ENCODE measurements at regions not wholly inside any gene's neighbourhood (a gene's known extent, or its start where the extent isn't known, plus 50 kb on each side); places are given as distances from the start of the nearest gene placed in this dataset.

DNA sequence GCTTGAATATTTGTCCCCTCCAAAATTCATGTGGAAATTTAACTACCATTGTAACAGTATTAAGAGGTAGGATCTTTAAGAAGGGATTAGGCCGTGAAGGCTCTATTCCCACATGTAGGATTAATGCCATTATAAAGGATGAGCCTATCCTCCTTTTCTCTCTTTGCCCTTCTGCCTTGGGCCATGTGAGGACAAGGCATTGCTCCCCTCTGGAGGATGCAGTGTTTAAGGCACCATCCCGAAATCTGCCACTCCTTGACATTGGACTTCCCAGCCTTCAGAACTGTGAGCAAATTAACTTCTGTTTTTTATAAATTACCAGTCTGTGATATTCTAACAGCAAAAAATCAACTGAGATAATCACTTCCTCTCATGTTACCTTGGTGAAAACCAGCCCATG is 124.4 kb downstream of the TOMM20 start:
- H3K27ac Mint-ChIP-seq: peak overlapping the region; percentile 29
- no CpG with 5 or more reads among the region's 2 CpGs for WGBS (ENCODE audit: insufficient coverage)

GRCh38 chr1:235002706-235003300 is 125.8 kb downstream of the TOMM20 start:
- H3K4me3 Mint-ChIP-seq: no peak overlapping the region
- CTCF ChIA-PET: interaction anchor here (0.6 kb wide), 1 partner anchor 79 kb away, joined by 3 read pairs; no protein-coding TSS in a partner anchor

More for the DNA sequence above, 124.4 kb downstream of the TOMM20 start:
- intact Hi-C loops (cut with micrococcal nuclease): no loop called here
- H3K36me3 ChIP-seq (replicated peaks in 1 of 2; ENCODE audit: control extremely low read depth in 1 of 2, control insufficient read depth in 1 of 2, extremely low read depth in 1 of 2, insufficient read depth in 2 of 2, low read length in 1 of 2): no peaks in the 10 kb centered on the region
- peaks cover 56% of the 10 kb centered on the region for H3K4me1 Mint-ChIP-seq
- H4K20me1 ChIP-seq (ENCODE audit: control insufficient read depth, insufficient read depth, low read length, poor library complexity, severe bottlenecking): no peaks in the 10 kb centered on the region
- H3K4me2 ChIP-seq (replicated peaks; ENCODE audit: low read depth, low read length, poor library complexity, severe bottlenecking): peak overlapping the region; percentile 34
- H3K4me1 ChIP-seq (ENCODE audit: control insufficient read depth in 2 of 2, insufficient read depth in 2 of 2, low read length in 2 of 2): peaks cover 33 to 40% of the 10 kb centered on the region in 2 donors
- H3K9ac ChIP-seq (ENCODE audit: low read length): no peak overlapping the region
- H3K79me2 ChIP-seq (ENCODE audit: control insufficient read depth, insufficient read depth, low read length): no peaks in the 10 kb centered on the region
- H3K4me3 ChIP-seq (ENCODE audit: control extremely low read depth in 1 of 5, extremely low read depth in 1 of 5, insufficient read depth in 1 of 5, low read depth in 2 of 5, low read length in 4 of 5): no peak overlapping the region
- no peak for DNase-seq
- CTCF ChIA-PET: no interaction called here
- no peaks in the 10 kb centered on the region for H3K9me3 Mint-ChIP-seq (ENCODE audit: insufficient read depth)
- ATAC-seq (ENCODE audit: low read depth): no peak
- no peak overlapping the region for H2AFZ ChIP-seq (ENCODE audit: insufficient read depth, low read depth, low read length, poor library complexity, severe bottlenecking)
- peaks cover 0 to 16% (median 0%) of the 10 kb centered on the region in 3 donors for H3K9me3 ChIP-seq (ENCODE audit: control extremely low read depth in 1 of 3, control insufficient read depth in 2 of 3, insufficient read depth in 1 of 3, low read length in 2 of 3)
- H3K27me3 ChIP-seq (replicated peaks in 1 of 4; ENCODE audit: control extremely low read depth in 1 of 4, control insufficient read depth in 3 of 4, insufficient read depth in 4 of 4, low read length in 3 of 4): no peaks in the 10 kb centered on the region
- peak overlapping the region; percentile 40 for H3K4me3 Mint-ChIP-seq
- H3K27ac ChIP-seq (ENCODE audit: low read length in 2 of 2): peak overlapping the region; percentile 51 to 71
- no peak for TF ChIP-seq EZH2 (IDR thresholded peaks at IDR 0.05; ENCODE audit: borderline replicate concordance, insufficient read depth, low read depth, low read length, poor library complexity, severe bottlenecking)
- TF ChIP-seq CTCF (IDR thresholded peaks at IDR 0.05): no peak
- H3K27me3 Mint-ChIP-seq: no peaks in the 10 kb centered on the region
- POLR2A ChIA-PET: no interaction called here

More at GRCh38 chr1:235002706-235003300, 125.8 kb downstream of the TOMM20 start:
- Mint-ChIP-seq H3K9me3 (ENCODE audit: insufficient read depth) (no peaks in the 10 kb centered on the region), H3K27me3 (no peaks in the 10 kb centered on the region), H3K4me1 (peaks cover 42% of the 10 kb centered on the region), H3K27ac (peak overlapping the region; percentile 15)
- H3K9me3 ChIP-seq (ENCODE audit: control extremely low read depth in 1 of 3, control insufficient read depth in 2 of 3, insufficient read depth in 1 of 3, low read length in 2 of 3): peaks cover 0 to 15% (median 0%) of the 10 kb centered on the region in 3 donors
- H3K27ac ChIP-seq (ENCODE audit: low read length in 2 of 2): no peak overlapping the region
- DNase-seq (no peak), ATAC-seq (ENCODE audit: low read depth) (no peak)
- peaks cover 26 to 31% of the 10 kb centered on the region in 2 donors for H3K4me1 ChIP-seq (ENCODE audit: control insufficient read depth in 2 of 2, insufficient read depth in 2 of 2, low read length in 2 of 2)
- POLR2A ChIA-PET: no interaction called here
- no peak for TF ChIP-seq CTCF (IDR thresholded peaks at IDR 0.05)
- H3K9ac ChIP-seq (ENCODE audit: low read length): no peak overlapping the region
- H4K20me1 ChIP-seq (ENCODE audit: control insufficient read depth, insufficient read depth, low read length, poor library complexity, severe bottlenecking): no peaks in the 10 kb centered on the region
- 92% methylated on average over 6 of the region's 10 CpGs for WGBS (ENCODE audit: insufficient coverage)
- no peak overlapping the region for H2AFZ ChIP-seq (ENCODE audit: insufficient read depth, low read depth, low read length, poor library complexity, severe bottlenecking)
- H3K79me2 ChIP-seq (ENCODE audit: control insufficient read depth, insufficient read depth, low read length): no peaks in the 10 kb centered on the region
- H3K4me2 ChIP-seq (replicated peaks; ENCODE audit: low read depth, low read length, poor library complexity, severe bottlenecking): no peak overlapping the region
- intact Hi-C loops (cut with micrococcal nuclease): no loop called here
- H3K36me3 ChIP-seq (replicated peaks in 1 of 2; ENCODE audit: control extremely low read depth in 1 of 2, control insufficient read depth in 1 of 2, extremely low read depth in 1 of 2, insufficient read depth in 2 of 2, low read length in 1 of 2): no peaks in the 10 kb centered on the region
- no peak overlapping the region for H3K4me3 ChIP-seq (ENCODE audit: control extremely low read depth in 1 of 5, extremely low read depth in 1 of 5, insufficient read depth in 1 of 5, low read depth in 2 of 5, low read length in 4 of 5)
- H3K27me3 ChIP-seq (replicated peaks in 1 of 4; ENCODE audit: control extremely low read depth in 1 of 4, control insufficient read depth in 3 of 4, insufficient read depth in 4 of 4, low read length in 3 of 4): no peaks in the 10 kb centered on the region
